SK-N-SH treated with all-trans-retinoic acid at 6 μM for 48 hours (cell line): ENCODE measurements at regions not wholly inside any gene's neighbourhood (a gene's known extent, or its start where the extent isn't known, plus 50 kb on each side); places are given as distances from the start of the nearest gene placed in this dataset.

Source experiments
- ARNTL ChIP-seq: fragments of 450-650 bp; formaldehyde crosslinking; IDR thresholded peaks from 2 replicates; pipeline ENCODE4 v1.5.0; 2020; ENCODE audit warnings: low read depth, mild to moderate bottlenecking, moderate library complexity, borderline replicate concordance
- GLIS3 ChIP-seq: fragments of 250-450 bp; sonication (Bioruptor Pico); IDR thresholded peaks from 2 replicates; pipeline ENCODE4 v1.5.0; 2020; ENCODE audit warnings: mild to moderate bottlenecking, moderate library complexity
- PATZ1 ChIP-seq: fragments of 250-450 bp; sonication (Bioruptor Pico); IDR thresholded peaks from 2 replicates; pipeline ENCODE4 v1.8.0; 2020; ENCODE audit warnings: mild to moderate bottlenecking, moderate library complexity, borderline replicate concordance
- PPARA ChIP-seq: fragments of 250-450 bp; sonication (Bioruptor Pico); IDR thresholded peaks from 2 replicates; pipeline ENCODE4 v1.5.0; 2020; ENCODE audit warnings: mild to moderate bottlenecking, borderline replicate concordance

- TF ChIP-seq GLIS3 (no peak), ARNTL (no peak), PPARA (CRISPR knock-in tag) (no peak), PATZ1 (CRISPR knock-in tag) (no peak)
These were observed 147.8 kb upstream of the NECTIN1 start for GRCh38 chr11:119876841-119877240.
